ENCODE measurements at regions not wholly inside any gene's neighbourhood (a gene's known extent, or its start where the extent isn't known, plus 50 kb on each side); places are given as distances from the start of the nearest gene placed in this dataset.

GRCh38 chr3:106573605-106574004, 704.8 kb upstream of the CBLB start:
- DNase-seq (ENCODE audit: extremely low read depth in 1 of 2, low read depth in 1 of 2) = no peak

GRCh38 chr3:106575029-106575428, 706.2 kb upstream of the CBLB start:
- DNase-seq (ENCODE audit: extremely low read depth in 1 of 2, low read depth in 1 of 2) = no peak

GRCh38 chr3:106577241-106577640, 708.4 kb upstream of the CBLB start:
- DNase-seq (ENCODE audit: extremely low read depth in 1 of 2, low read depth in 1 of 2) = no peak

- DNase-seq (ENCODE audit: extremely low read depth in 1 of 2, low read depth in 1 of 2) = no peak
These were observed 710.1 kb upstream of the CBLB start for GRCh38 chr3:106578911-106579310.

- no peak for DNase-seq (ENCODE audit: extremely low read depth in 1 of 2, low read depth in 1 of 2)
These were observed 713.3 kb upstream of the CBLB start for GRCh38 chr3:106582151-106582550.

GRCh38 chr3:106587551-106587950, 718.7 kb upstream of the CBLB start:
- DNase-seq (ENCODE audit: extremely low read depth in 1 of 2, low read depth in 1 of 2) = no peak

- no peak for DNase-seq (ENCODE audit: extremely low read depth in 1 of 2, low read depth in 1 of 2)
These were observed 719.9 kb upstream of the CBLB start for GRCh38 chr3:106588739-106589138.

GRCh38 chr3:106589311-106589942, 720.6 kb upstream of the CBLB start:
- DNase-seq (ENCODE audit: extremely low read depth in 1 of 2, low read depth in 1 of 2) = no peak

- DNase-seq (ENCODE audit: extremely low read depth in 1 of 2, low read depth in 1 of 2) = no peak
These were observed 721.4 kb upstream of the CBLB start for GRCh38 chr3:106590216-106590615.

GRCh38 chr3:106593381-106593780, 724.6 kb upstream of the CBLB start:
- DNase-seq (ENCODE audit: extremely low read depth in 1 of 2, low read depth in 1 of 2) = no peak

GRCh38 chr3:106609666-106610301, 741.0 kb upstream of the CBLB start:
- DNase-seq (ENCODE audit: extremely low read depth in 1 of 2, low read depth in 1 of 2) = peak; percentile 18 to 19

GRCh38 chr3:106610362-106610959, 741.6 kb upstream of the CBLB start:
- no peak for DNase-seq (ENCODE audit: extremely low read depth in 1 of 2, low read depth in 1 of 2)

GRCh38 chr3:106611116-106611515, 742.3 kb upstream of the CBLB start:
- DNase-seq (ENCODE audit: extremely low read depth in 1 of 2, low read depth in 1 of 2) = no peak

GRCh38 chr3:106611841-106612240, 743.0 kb upstream of the CBLB start:
- no peak for DNase-seq (ENCODE audit: extremely low read depth in 1 of 2, low read depth in 1 of 2)

- no peak for DNase-seq (ENCODE audit: extremely low read depth in 1 of 2, low read depth in 1 of 2)
These were observed 747.7 kb upstream of the CBLB start for GRCh38 chr3:106616556-106616955.

GRCh38 chr3:106617276-106617675, 748.5 kb upstream of the CBLB start:
- DNase-seq (ENCODE audit: extremely low read depth in 1 of 2, low read depth in 1 of 2) = no peak

- no peak for DNase-seq (ENCODE audit: extremely low read depth in 1 of 2, low read depth in 1 of 2)
These were observed 751.8 kb upstream of the CBLB start for GRCh38 chr3:106620646-106621045.

- no peak for DNase-seq (ENCODE audit: extremely low read depth in 1 of 2, low read depth in 1 of 2)
These were observed 753.1 kb upstream of the CCDC54 start for GRCh38 chr3:106624154-106624553.

GRCh38 chr3:106628407-106628806, 748.8 kb upstream of the CCDC54 start:
- DNase-seq (ENCODE audit: extremely low read depth in 1 of 2, low read depth in 1 of 2) = no peak

GRCh38 chr3:106629215-106629832, 747.9 kb upstream of the CCDC54 start:
- DNase-seq (ENCODE audit: extremely low read depth in 1 of 2, low read depth in 1 of 2) = no peak

- DNase-seq (ENCODE audit: extremely low read depth in 1 of 2, low read depth in 1 of 2) = no peak
These were observed 745.7 kb upstream of the CCDC54 start for GRCh38 chr3:106631373-106632108.
